IMR-90 (cell line): ENCODE measurements at regions not wholly inside any gene's neighbourhood (a gene's known extent, or its start where the extent isn't known, plus 50 kb on each side); places are given as distances from the start of the nearest gene placed in this dataset.
"Not testable (repeated sequence)": the region's sequence is repeated elsewhere in the genome, so short reads cannot be mapped to it uniquely, and the experiment has no call there.

Experiments
- ATAC-seq: fragments of 200-7000 bp; cut with Tn5 transposase; 2 replicates; pipeline ENCODE4 v1.9.1; 2020; ENCODE audit warnings: low read depth, mild to moderate bottlenecking, moderate library complexity
- BruUV-seq: library from RNA; stranded (reverse); fragments of 400-500 nt; replicated peaks from 2 replicates; lab custom pipeline; 2021; lab: Mats Ljungman, UMichigan
- CTCF ChIA-PET: fragments of 300-600 bp; formaldehyde crosslinking; extraction: SDS; loops from one replicate; lab custom pipeline; 2021; ENCODE audit warnings: antibody characterized with exemption; lab: Yijun Ruan, JAX
- POLR2A ChIA-PET: fragments of 300-600 bp; sonication (Branson Sonifier 250); formaldehyde crosslinking; loops from one replicate; lab custom pipeline; 2022; ENCODE audit warnings: antibody characterized with exemption; ENCODE audit not compliant: unreplicated experiment; lab: Charles Lee
- DNase-seq: peaks from one replicate; pipeline ENCODE4 v3.0.0; 2013
- H2AFZ ChIP-seq: replicated peaks from 2 replicates; pipeline ENCODE3; 2013; ENCODE audit warnings: low read length, mild to moderate bottlenecking; ENCODE audit not compliant: poor library complexity
- H2AK5ac ChIP-seq: 2 replicates; pipeline ENCODE4 v1.6.1; 2013; ENCODE audit warnings: low read depth, low read length, inconsistent platforms
- H2AK9ac ChIP-seq: replicated peaks from 2 replicates; pipeline ENCODE3; 2013; ENCODE audit warnings: mild to moderate bottlenecking, low read depth, low read length, moderate library complexity; ENCODE audit not compliant: poor library complexity
- H2BK120ac ChIP-seq: 2 replicates; pipeline ENCODE4 v1.6.1; 2013; ENCODE audit warnings: low read depth, low read length, inconsistent platforms
- H2BK15ac ChIP-seq: 3 replicates; pipeline ENCODE4 v1.6.1; 2013; ENCODE audit warnings: low read depth, low read length, inconsistent platforms
- H2BK20ac ChIP-seq: 2 replicates; pipeline ENCODE4 v1.6.1; 2013; ENCODE audit warnings: low read depth, mild to moderate bottlenecking, inconsistent platforms, low read length, moderate library complexity
- H2BK5ac ChIP-seq: 2 replicates; pipeline ENCODE4 v1.6.1; 2013; ENCODE audit warnings: mild to moderate bottlenecking, low read depth, low read length, inconsistent platforms; ENCODE audit not compliant: poor library complexity, severe bottlenecking
- H3K14ac ChIP-seq: replicated peaks from 2 replicates; pipeline ENCODE4 v1.6.1; 2013; ENCODE audit warnings: low read depth, low read length, inconsistent platforms
- H3K18ac ChIP-seq: 2 replicates; pipeline ENCODE4 v1.6.1; 2013; ENCODE audit warnings: low read depth, low read length, control low read depth
- H3K23ac ChIP-seq: 2 replicates; pipeline ENCODE4 v1.6.1; 2013; ENCODE audit warnings: low read depth, low read length, inconsistent platforms
- H3K27ac ChIP-seq: 2 replicates; pipeline ENCODE4 v1.5.1; 2013; ENCODE audit warnings: mild to moderate bottlenecking, control low read depth, low read length; ENCODE audit not compliant: insufficient read depth
- H3K27me3 ChIP-seq: 2 replicates; pipeline ENCODE4 v1.6.1; 2013; ENCODE audit warnings: low read length; ENCODE audit not compliant: control insufficient read depth, insufficient read depth
- H3K36me3 ChIP-seq: 2 replicates; pipeline ENCODE4 v1.6.1; 2013; ENCODE audit warnings: low read length, mixed read lengths; ENCODE audit not compliant: control insufficient read depth, insufficient read depth
- H3K4ac ChIP-seq: 2 replicates; pipeline ENCODE4 v1.6.1; 2013; ENCODE audit warnings: low read depth, low read length, inconsistent platforms
- H3K4me1 ChIP-seq: 2 replicates; pipeline ENCODE4 v1.6.1; 2013; ENCODE audit warnings: low read length, mixed read lengths; ENCODE audit not compliant: control insufficient read depth, insufficient read depth
- H3K4me2 ChIP-seq: 2 replicates; pipeline ENCODE4 v1.6.1; 2013; ENCODE audit warnings: low read depth, mild to moderate bottlenecking, control low read depth, low read length, moderate library complexity
- H3K4me3 ChIP-seq: 2 replicates; pipeline ENCODE4 v1.5.1; 2013; ENCODE audit warnings: low read depth, mild to moderate bottlenecking, control low read depth, low read length, moderate library complexity; ENCODE audit not compliant: insufficient read depth
- H3K56ac ChIP-seq: 2 replicates; pipeline ENCODE4 v1.6.1; 2013; ENCODE audit warnings: low read length, inconsistent platforms; ENCODE audit not compliant: insufficient read depth; ENCODE audit errors: extremely low read depth
- H3K79me1 ChIP-seq, 2 experiments: 2 replicates each; pipeline ENCODE4 v1.6.1; 2013; ENCODE audit warnings: low read length in 2 of 2, inconsistent platforms in 1 of 2, low read depth in 1 of 2
- H3K9ac ChIP-seq: 2 replicates; pipeline ENCODE4 v1.6.1; 2013; ENCODE audit warnings: low read depth, low read length, control low read depth
- H3K9me1 ChIP-seq: 2 replicates; pipeline ENCODE4 v1.6.1; 2013; ENCODE audit warnings: low read length, inconsistent platforms; ENCODE audit not compliant: insufficient read depth
- H3K9me3 ChIP-seq: 2 replicates; pipeline ENCODE4 v1.6.1; 2013; ENCODE audit warnings: low read length; ENCODE audit not compliant: control insufficient read depth, insufficient read depth
- H4K20me1 ChIP-seq: 2 replicates; pipeline ENCODE4 v1.6.1; 2013; ENCODE audit warnings: low read length, inconsistent platforms; ENCODE audit not compliant: insufficient read depth
- H4K5ac ChIP-seq: 2 replicates; pipeline ENCODE4 v1.6.1; 2013; ENCODE audit warnings: mild to moderate bottlenecking, low read depth, low read length, control low read depth
- H4K8ac ChIP-seq, 2 experiments: 2 replicates each; pipeline ENCODE4 v1.6.1; 2013; ENCODE audit warnings: low read depth in 2 of 2, low read length in 2 of 2, control low read depth in 1 of 2, inconsistent platforms in 1 of 2
- H4K91ac ChIP-seq: 2 replicates; pipeline ENCODE4 v1.6.1; 2013; ENCODE audit warnings: low read depth, low read length, inconsistent platforms; ENCODE audit not compliant: insufficient read depth
- POLR2A ChIP-seq: IDR thresholded peaks from 2 replicates; pipeline ENCODE4 v1.6.1; 2012; ENCODE audit warnings: mild to moderate bottlenecking, low read depth, low read length
- WGBS, 2 experiments: methylation state at CpG; one replicate each; pipeline versions ENCODE4 v1.1.5 to v1.1.7; 2013; ENCODE audit warnings: missing lambda C conversion rate in 2 of 2; ENCODE audit not compliant: insufficient read length in 1 of 2; ENCODE audit errors: extremely low coverage in 2 of 2; 5-methylcytosine and 5-hydroxymethylcytosine counted together
- dilution Hi-C: fragments of 300-500 bp; cut with HindIII; formaldehyde crosslinking; loops from one replicate; pipeline ENCODE4 v1.14.3; 2018; ENCODE audit warnings: low sequenced_read_pairs; ENCODE audit not compliant: unreplicated experiment
- in situ Hi-C: fragments of 300-500 bp; cut with MboI; formaldehyde crosslinking; loops from 3 replicates; pipeline ENCODE4 v1.14.3; 2019; ENCODE audit warnings: low sequenced_read_pairs, inconsistent platforms, mixed read lengths
- intact Hi-C: fragments of 100-400 bp; cut with micrococcal nuclease; formaldehyde crosslinking; loops from 2 replicates; pipeline ENCODE4 v1.10.0; 2022

DNA sequence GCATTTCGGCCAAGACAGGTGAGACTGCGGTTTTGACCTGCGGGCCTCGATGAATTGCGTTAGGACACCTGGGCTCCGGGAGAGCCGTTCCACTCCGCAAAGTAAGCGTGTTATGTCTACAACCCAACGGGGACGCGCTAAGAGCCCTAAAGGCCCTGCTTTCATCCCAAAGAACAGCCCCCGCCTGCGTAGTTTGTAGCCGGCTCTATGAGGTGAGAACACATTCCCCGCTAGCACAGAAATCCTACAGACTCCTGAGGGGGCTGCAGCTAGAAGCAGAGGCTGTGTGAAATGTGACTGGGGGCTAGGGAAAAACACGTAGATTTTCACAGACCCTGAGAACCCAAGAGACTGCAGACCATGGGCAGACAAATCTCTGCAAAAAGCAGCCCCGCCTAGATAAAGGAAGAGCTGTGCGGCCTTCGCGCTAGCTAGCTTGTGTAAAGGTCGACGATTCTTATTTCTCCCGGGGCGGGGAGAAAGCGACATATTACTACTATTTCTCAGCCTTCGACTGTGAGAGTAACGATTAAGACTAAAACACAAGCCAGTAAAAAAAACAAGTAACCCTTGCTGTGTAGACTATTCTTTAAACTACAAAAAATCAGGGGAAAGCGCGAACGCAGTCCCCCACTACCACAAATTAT lies 242.9 kb downstream of the FAM72C start:
- H4K91ac ChIP-seq, H4K8ac ChIP-seq, H2AFZ ChIP-seq, H2AK5ac ChIP-seq, H3K36me3 ChIP-seq, H3K27me3 ChIP-seq, H3K4me3 ChIP-seq, H4K20me1 ChIP-seq, H4K5ac ChIP-seq, H3K4me1 ChIP-seq, DNase-seq, H3K4me2 ChIP-seq, H3K9ac ChIP-seq, CTCF ChIA-PET, H3K4ac ChIP-seq, in situ Hi-C loops, H2AK9ac ChIP-seq, POLR2A ChIA-PET, H3K23ac ChIP-seq, H3K27ac ChIP-seq, H2BK20ac ChIP-seq, H2BK120ac ChIP-seq, H3K79me1 ChIP-seq, H3K56ac ChIP-seq, intact Hi-C loops, H3K14ac ChIP-seq, dilution Hi-C loops, H3K9me3 ChIP-seq, H3K18ac ChIP-seq, H3K9me1 ChIP-seq, H2BK15ac ChIP-seq, H2BK5ac ChIP-seq: not testable (repeated sequence)
- TF ChIP-seq POLR2A = peak; percentile 50; the same call in 1 of the 2 replicates
- peak; percentile 95 for ATAC-seq
- TSS peak; percentile 100 for BruUV-seq
- WGBS, 2 experiments = no CpG with 5 or more reads among the region's 31 CpGs
